SKM-1 treated with dmso at 0.1 percent for 144 hours (cell line): ENCODE measurements at regions not wholly inside any gene's neighbourhood (a gene's known extent, or its start where the extent isn't known, plus 50 kb on each side); places are given as distances from the start of the nearest gene placed in this dataset.
"Not testable (repeated sequence)": the region's sequence is repeated elsewhere in the genome, so short reads cannot be mapped to it uniquely, and the experiment has no call there.

Experiments
- DNase-seq: peaks from one replicate; lab custom pipeline; 2025; ENCODE audit not compliant: unreplicated experiment; lab: John Stamatoyannopoulos, UW

- no peak for DNase-seq
Measured at GRCh38 chr6:131336596-131336995, 201.3 kb downstream of the AKAP7 start.

- DNase-seq = not testable (repeated sequence)
Measured at GRCh38 chr6:131346896-131347295, 211.6 kb downstream of the AKAP7 start.

- DNase-seq = no peak
Measured at GRCh38 chr6:131348572-131348971, 213.3 kb downstream of the AKAP7 start.

GRCh38 chr6:131349199-131349598, 213.9 kb downstream of the AKAP7 start:
- no peak for DNase-seq

- DNase-seq = no peak
Measured at GRCh38 chr6:131353106-131353505, 217.8 kb downstream of the AKAP7 start.

GRCh38 chr6:131353876-131354275, 218.6 kb downstream of the AKAP7 start:
- no peak for DNase-seq

GRCh38 chr6:131354356-131354755, 218.7 kb upstream of the ARG1 start:
- no peak for DNase-seq

- DNase-seq = no peak
Measured at GRCh38 chr6:131356161-131356560, 216.9 kb upstream of the ARG1 start.

- DNase-seq = no peak
Measured at GRCh38 chr6:131357501-131357900, 215.5 kb upstream of the ARG1 start.

- no peak for DNase-seq
Measured at GRCh38 chr6:131362070-131362469, 211.0 kb upstream of the ARG1 start.

GRCh38 chr6:131362696-131363095, 210.3 kb upstream of the ARG1 start:
- no peak for DNase-seq

- DNase-seq = no peak
Measured at GRCh38 chr6:131363947-131364834, 208.8 kb upstream of the ARG1 start.

- no peak for DNase-seq
Measured at GRCh38 chr6:131366223-131366622, 206.8 kb upstream of the ARG1 start.

- no peak for DNase-seq
Measured at GRCh38 chr6:131367206-131367873, 205.7 kb upstream of the ARG1 start.

GRCh38 chr6:131368198-131368911, 204.7 kb upstream of the ARG1 start:
- no peak for DNase-seq

GRCh38 chr6:131372535-131372934, 200.5 kb upstream of the ARG1 start:
- no peak for DNase-seq

- no peak for DNase-seq
Measured at GRCh38 chr6:131377112-131377705, 195.8 kb upstream of the ARG1 start.

GRCh38 chr6:131378874-131379273, 194.2 kb upstream of the ARG1 start:
- no peak for DNase-seq

GRCh38 chr6:131379948-131380347, 193.1 kb upstream of the ARG1 start:
- DNase-seq = no peak

GRCh38 chr6:131381052-131381708, 191.8 kb upstream of the ARG1 start:
- DNase-seq = no peak

- DNase-seq = no peak
Measured at GRCh38 chr6:131381709-131382093, 191.3 kb upstream of the ARG1 start.
